Right kidney (tissue), 1 donor: ENCODE measurements at regions not wholly inside any gene's neighbourhood (a gene's known extent, or its start where the extent isn't known, plus 50 kb on each side); places are given as distances from the start of the nearest gene placed in this dataset.
A peak's percentile ranks its signal among the peaks of the same experiment; 100 is the strongest.

Experiments
- DNase-seq: peaks from one replicate; pipeline ENCODE4 v3.0.0-alpha.2; 2016

- no peak for DNase-seq
Observed at GRCh38 chr14:101219896-101220703, 316.6 kb upstream of the RTL1 start.

- DNase-seq = no peak
Observed at GRCh38 chr14:101220921-101221510, 317.5 kb upstream of the RTL1 start.

GRCh38 chr14:101221549-101222160 is 318.1 kb upstream of the RTL1 start:
- DNase-seq = no peak

GRCh38 chr14:101222362-101223070 is 319.0 kb upstream of the RTL1 start:
- no peak for DNase-seq

GRCh38 chr14:101223127-101223526 is 319.6 kb upstream of the RTL1 start:
- no peak for DNase-seq

- no peak for DNase-seq
Observed at GRCh38 chr14:101223561-101224162, 320.1 kb upstream of the RTL1 start.

- DNase-seq = peak; percentile 39
Observed at GRCh38 chr14:101224356-101225156, 321.0 kb upstream of the RTL1 start.

GRCh38 chr14:101225157-101226152 is 321.9 kb upstream of the RTL1 start:
- peak; percentile 56 for DNase-seq

GRCh38 chr14:101226265-101226602 is 322.7 kb upstream of the RTL1 start:
- no peak for DNase-seq

- DNase-seq = no peak
Observed at GRCh38 chr14:101226603-101227425, 323.3 kb upstream of the RTL1 start.

GRCh38 chr14:101227611-101228594 is 324.4 kb upstream of the RTL1 start:
- DNase-seq = no peak

GRCh38 chr14:101228949-101229541 is 325.5 kb upstream of the RTL1 start:
- DNase-seq = no peak

GRCh38 chr14:101229666-101230065 is 326.1 kb upstream of the RTL1 start:
- DNase-seq = no peak

- DNase-seq = no peak
Observed at GRCh38 chr14:101230161-101230850, 326.8 kb upstream of the RTL1 start.

- no peak for DNase-seq
Observed at GRCh38 chr14:101230851-101231550, 327.5 kb upstream of the RTL1 start.

GRCh38 chr14:101231828-101232227 is 328.3 kb upstream of the RTL1 start:
- no peak for DNase-seq
